Suprapubic skin (tissue), 4 donors: ENCODE measurements at regions not wholly inside any gene's neighbourhood (a gene's known extent, or its start where the extent isn't known, plus 50 kb on each side); places are given as distances from the start of the nearest gene placed in this dataset.

ENCODE experiments used
- CTCF ChIP-seq, 2 donors: fragments of 200-600 bp in 1 of 2; fragments of 450-650 bp in 1 of 2; sonication (generic) in 1 of 2; IDR thresholded peaks; one replicate each; pipeline ENCODE4 v1.5.1; 2016 to 2019; ENCODE audit warnings: antibody characterized with exemption in 2 of 2, mild to moderate bottlenecking in 1 of 2, moderate library complexity in 1 of 2
- POLR2A ChIP-seq, 2 donors: fragments of 450-650 bp; IDR thresholded peaks; one replicate each; pipeline ENCODE4 v1.6.1; 2017; ENCODE audit warnings: antibody characterized with exemption in 2 of 2, mild to moderate bottlenecking in 2 of 2, moderate library complexity in 2 of 2
- POLR2AphosphoS5 ChIP-seq, 3 donors: sonication (generic); formaldehyde crosslinking; IDR thresholded peaks; one replicate each; pipeline ENCODE4 v1.6.1; 2017; ENCODE audit warnings: antibody characterized with exemption in 3 of 3

GRCh38 chr2:156112323-156112722 is 220.2 kb downstream of the NR4A2 start:
- TF ChIP-seq CTCF (IDR thresholded peaks at IDR 0.05) (no peak), POLR2AphosphoS5 (IDR thresholded peaks at IDR 0.05) (no peak), POLR2A (IDR thresholded peaks at IDR 0.05) (no peak)
